Nephron progenitor cell (in vitro differentiated cells): ENCODE measurements at regions not wholly inside any gene's neighbourhood (a gene's known extent, or its start where the extent isn't known, plus 50 kb on each side); places are given as distances from the start of the nearest gene placed in this dataset.
"Not testable (repeated sequence)": the region's sequence is repeated elsewhere in the genome, so short reads cannot be mapped to it uniquely, and the experiment has no call there.

Experiments
- DNase-seq: peaks from one replicate; pipeline ENCODE4 v3.0.0; 2021
- H3K27ac Mint-ChIP-seq: 2 replicates; pipeline ENCODE4 v1.8.0; 2021; ENCODE audit warnings: mild to moderate bottlenecking, moderate library complexity, mixed read lengths
- H3K27me3 Mint-ChIP-seq: 2 replicates; pipeline ENCODE4 v1.8.0; 2021; ENCODE audit warnings: mild to moderate bottlenecking, low read depth, mixed read lengths; ENCODE audit not compliant: poor library complexity
- H3K36me3 Mint-ChIP-seq: 2 replicates; pipeline ENCODE4 v1.8.0; 2021; ENCODE audit warnings: low read depth, mixed read lengths
- H3K4me1 Mint-ChIP-seq: 2 replicates; pipeline ENCODE4 v1.8.0; 2021; ENCODE audit warnings: mixed read lengths
- H3K4me3 Mint-ChIP-seq: 2 replicates; pipeline ENCODE4 v1.8.0; 2021; ENCODE audit warnings: mild to moderate bottlenecking, moderate library complexity, mixed read lengths
- H3K9me3 Mint-ChIP-seq: 2 replicates; pipeline ENCODE4 v1.8.0; 2021; ENCODE audit warnings: mild to moderate bottlenecking, moderate library complexity, mixed read lengths
- CTCF ChIP-seq: fragments of 200-600 bp; sonication (generic); IDR thresholded peaks from 2 replicates; pipeline ENCODE4 v1.5.0; 2021; ENCODE audit warnings: antibody characterized with exemption

GRCh38 chr1:182229921-182230491 is 161.6 kb downstream of the GLUL start:
- H3K36me3 Mint-ChIP-seq, result no peaks in the 10 kb centered on the region
- H3K4me1 Mint-ChIP-seq, result peaks cover 27% of the 10 kb centered on the region
- no peak for DNase-seq
- TF ChIP-seq CTCF, result no peak
- peak overlapping the region; percentile 91 for H3K27ac Mint-ChIP-seq
- no peaks in the 10 kb centered on the region for H3K27me3 Mint-ChIP-seq
- H3K9me3 Mint-ChIP-seq, result peaks cover 15% of the 10 kb centered on the region
- H3K4me3 Mint-ChIP-seq, result no peak overlapping the region

GRCh38 chr1:182229451-182229850 is 162.1 kb downstream of the GLUL start:
- Mint-ChIP-seq H3K36me3 (no peaks in the 10 kb centered on the region), H3K4me1 (peaks cover 27% of the 10 kb centered on the region), H3K27ac (no peak overlapping the region), H3K4me3 (no peak overlapping the region), H3K9me3 (peaks cover 16% of the 10 kb centered on the region), H3K27me3 (peaks cover under 1% of the 10 kb centered on the region)
- DNase-seq, result no peak
- TF ChIP-seq CTCF, result no peak

GRCh38 chr1:182227864-182228547 is 163.6 kb downstream of the GLUL start:
- Mint-ChIP-seq H3K4me3 (no peak overlapping the region), H3K4me1 (peaks cover 27% of the 10 kb centered on the region), H3K27me3 (peaks cover 4% of the 10 kb centered on the region), H3K36me3 (no peaks in the 10 kb centered on the region), H3K27ac (no peak overlapping the region), H3K9me3 (peaks cover 30% of the 10 kb centered on the region)
- no peak for TF ChIP-seq CTCF
- no peak for DNase-seq

- H3K36me3 Mint-ChIP-seq, result peaks cover 4% of the 10 kb centered on the region
- peaks cover 23% of the 10 kb centered on the region for H3K4me1 Mint-ChIP-seq
- peaks cover 4% of the 10 kb centered on the region for H3K27me3 Mint-ChIP-seq
- H3K4me3 Mint-ChIP-seq, result no peak overlapping the region
- no peak for TF ChIP-seq CTCF
- peaks cover 41% of the 10 kb centered on the region for H3K9me3 Mint-ChIP-seq
- no peak overlapping the region for H3K27ac Mint-ChIP-seq
- DNase-seq, result no peak
These were observed 165.0 kb downstream of the GLUL start for GRCh38 chr1:182226618-182227017.

GRCh38 chr1:182225755-182226154 is 164.2 kb upstream of the ZNF648 start:
- H3K36me3 Mint-ChIP-seq, H3K27me3 Mint-ChIP-seq, DNase-seq, H3K4me3 Mint-ChIP-seq, H3K27ac Mint-ChIP-seq: not testable (repeated sequence)
- Mint-ChIP-seq H3K4me1 (peaks cover 19% of the 10 kb centered on the region), H3K9me3 (peaks cover 46% of the 10 kb centered on the region)

- not testable (repeated sequence) for H3K4me3 Mint-ChIP-seq, DNase-seq, H3K27ac Mint-ChIP-seq, H3K4me1 Mint-ChIP-seq, H3K27me3 Mint-ChIP-seq, H3K36me3 Mint-ChIP-seq
- peaks cover 58% of the 10 kb centered on the region for H3K9me3 Mint-ChIP-seq
These were observed 160.5 kb upstream of the ZNF648 start for GRCh38 chr1:182221990-182222389.

- H3K27me3 Mint-ChIP-seq, H3K4me3 Mint-ChIP-seq, DNase-seq, H3K4me1 Mint-ChIP-seq, H3K36me3 Mint-ChIP-seq, H3K27ac Mint-ChIP-seq: not testable (repeated sequence)
- H3K9me3 Mint-ChIP-seq, result peaks cover 54% of the 10 kb centered on the region
These were observed 159.9 kb upstream of the ZNF648 start for GRCh38 chr1:182221367-182221766.
